ENCODE measurements at regions not wholly inside any gene's neighbourhood (a gene's known extent, or its start where the extent isn't known, plus 50 kb on each side); places are given as distances from the start of the nearest gene placed in this dataset.

- DNase-seq: no peak
These were observed 120.3 kb upstream of the MOCS1 start for GRCh38 chr6:40054602-40055001.

GRCh38 chr6:40054186-40054585 lies 119.9 kb upstream of the MOCS1 start:
- no peak for DNase-seq

- no peak for DNase-seq
These were observed 114.9 kb upstream of the MOCS1 start for GRCh38 chr6:40049128-40049527.

- no peak for DNase-seq
These were observed 109.9 kb upstream of the MOCS1 start for GRCh38 chr6:40044196-40044595.

GRCh38 chr6:40042232-40042631 lies 108.0 kb upstream of the MOCS1 start:
- no peak for DNase-seq

- no peak for DNase-seq
These were observed 104.8 kb upstream of the MOCS1 start for GRCh38 chr6:40039042-40039441.

- no peak for DNase-seq
These were observed 104.4 kb upstream of the MOCS1 start for GRCh38 chr6:40038626-40039025.

GRCh38 chr6:40037271-40037670 lies 103.0 kb upstream of the MOCS1 start:
- DNase-seq: no peak

GRCh38 chr6:40036186-40036585 lies 101.9 kb upstream of the MOCS1 start:
- DNase-seq: no peak

- DNase-seq: no peak
These were observed 94.2 kb upstream of the MOCS1 start for GRCh38 chr6:40028449-40028848.

- DNase-seq: no peak
These were observed 88.6 kb upstream of the MOCS1 start for GRCh38 chr6:40022867-40023266.

- no peak for DNase-seq
These were observed 85.9 kb upstream of the MOCS1 start for GRCh38 chr6:40020166-40020565.

GRCh38 chr6:40015530-40015929 lies 81.3 kb upstream of the MOCS1 start:
- DNase-seq: no peak

GRCh38 chr6:40011844-40012243 lies 77.6 kb upstream of the MOCS1 start:
- DNase-seq: no peak

GRCh38 chr6:40000964-40001515 lies 66.8 kb upstream of the MOCS1 start:
- no peak for DNase-seq

GRCh38 chr6:39999006-39999867 lies 65.0 kb upstream of the MOCS1 start:
- no peak for DNase-seq

GRCh38 chr6:39998126-39998525 lies 63.9 kb upstream of the MOCS1 start:
- DNase-seq: no peak

GRCh38 chr6:39997101-39997635 lies 62.9 kb upstream of the MOCS1 start:
- DNase-seq: no peak

GRCh38 chr6:39995633-39996032 lies 61.4 kb upstream of the MOCS1 start:
- DNase-seq: no peak

- no peak for DNase-seq
These were observed 58.8 kb upstream of the MOCS1 start for GRCh38 chr6:39992861-39993622.

Measured in NCI-H2107 (cell line).